Rectal smooth muscle tissue (tissue), 1 donor: ENCODE measurements at regions not wholly inside any gene's neighbourhood (a gene's known extent, or its start where the extent isn't known, plus 50 kb on each side); places are given as distances from the start of the nearest gene placed in this dataset.

Source experiments
- H3K27ac ChIP-seq: one replicate; pipeline ENCODE4 v1.7.0; 2013; ENCODE audit warnings: low read depth, low read length, inconsistent platforms
- H3K27me3 ChIP-seq: one replicate; pipeline ENCODE4 v1.7.0; 2013; ENCODE audit warnings: low read length; ENCODE audit not compliant: control insufficient read depth, insufficient read depth
- H3K36me3 ChIP-seq: one replicate; pipeline ENCODE4 v1.7.0; 2013; ENCODE audit warnings: low read length; ENCODE audit not compliant: control insufficient read depth, insufficient read depth
- H3K4me1 ChIP-seq: one replicate; pipeline ENCODE4 v1.7.0; 2013; ENCODE audit warnings: low read length; ENCODE audit not compliant: control insufficient read depth, insufficient read depth
- H3K4me3 ChIP-seq: one replicate; pipeline ENCODE4 v1.7.0; 2013; ENCODE audit warnings: low read length
- H3K9ac ChIP-seq: one replicate; pipeline ENCODE4 v1.7.0; 2013; ENCODE audit warnings: low read length

GRCh38 chr1:212201461-212201860, 83.7 kb upstream of the PPP2R5A start:
- H3K27me3 ChIP-seq: no peaks in the 10 kb centered on the region
- H3K36me3 ChIP-seq: no peaks in the 10 kb centered on the region
- no peaks in the 10 kb centered on the region for H3K4me1 ChIP-seq
- H3K9ac ChIP-seq: no peak overlapping the region
- no peak overlapping the region for H3K27ac ChIP-seq
- no peak overlapping the region for H3K4me3 ChIP-seq

GRCh38 chr1:212203630-212204029, 81.6 kb upstream of the PPP2R5A start:
- Histone ChIP-seq H3K9ac (no peak overlapping the region), H3K27me3 (no peaks in the 10 kb centered on the region), H3K4me1 (no peaks in the 10 kb centered on the region), H3K27ac (no peak overlapping the region), H3K36me3 (no peaks in the 10 kb centered on the region), H3K4me3 (no peak overlapping the region)

GRCh38 chr1:212205006-212205405, 80.2 kb upstream of the PPP2R5A start:
- no peaks in the 10 kb centered on the region for H3K36me3 ChIP-seq
- no peak overlapping the region for H3K27ac ChIP-seq
- no peaks in the 10 kb centered on the region for H3K4me1 ChIP-seq
- H3K27me3 ChIP-seq: no peaks in the 10 kb centered on the region
- H3K9ac ChIP-seq: no peak overlapping the region
- H3K4me3 ChIP-seq: no peak overlapping the region

- Histone ChIP-seq H3K4me1 (no peaks in the 10 kb centered on the region), H3K27me3 (no peaks in the 10 kb centered on the region), H3K36me3 (no peaks in the 10 kb centered on the region), H3K9ac (no peak overlapping the region), H3K27ac (no peak overlapping the region), H3K4me3 (no peak overlapping the region)
These were observed 79.4 kb upstream of the PPP2R5A start for GRCh38 chr1:212205843-212206242.

DNA sequence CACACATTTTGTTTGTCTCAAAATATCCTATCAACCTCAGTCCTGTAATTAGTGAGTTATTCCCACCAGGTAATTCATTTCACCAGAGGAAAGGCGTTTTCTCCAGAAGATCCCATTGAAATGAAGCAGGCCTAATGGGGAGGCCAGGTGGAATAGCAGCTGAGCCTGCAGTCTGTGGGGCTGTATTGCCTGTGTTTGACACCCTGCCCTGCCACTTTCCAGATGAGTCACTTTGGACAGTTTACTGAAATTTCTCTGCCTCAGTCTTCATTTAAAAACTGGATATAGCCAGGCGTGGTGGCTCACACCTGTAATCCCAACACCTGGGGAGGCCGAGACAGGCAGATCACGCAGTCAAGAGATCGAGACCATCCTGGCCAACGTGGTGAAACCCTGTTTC, 78.1 kb upstream of the PPP2R5A start:
- H3K4me1 ChIP-seq: no peaks in the 10 kb centered on the region
- H3K4me3 ChIP-seq: no peak overlapping the region
- H3K9ac ChIP-seq: no peak overlapping the region
- H3K27me3 ChIP-seq: no peaks in the 10 kb centered on the region
- H3K27ac ChIP-seq: no peak overlapping the region
- no peaks in the 10 kb centered on the region for H3K36me3 ChIP-seq

DNA sequence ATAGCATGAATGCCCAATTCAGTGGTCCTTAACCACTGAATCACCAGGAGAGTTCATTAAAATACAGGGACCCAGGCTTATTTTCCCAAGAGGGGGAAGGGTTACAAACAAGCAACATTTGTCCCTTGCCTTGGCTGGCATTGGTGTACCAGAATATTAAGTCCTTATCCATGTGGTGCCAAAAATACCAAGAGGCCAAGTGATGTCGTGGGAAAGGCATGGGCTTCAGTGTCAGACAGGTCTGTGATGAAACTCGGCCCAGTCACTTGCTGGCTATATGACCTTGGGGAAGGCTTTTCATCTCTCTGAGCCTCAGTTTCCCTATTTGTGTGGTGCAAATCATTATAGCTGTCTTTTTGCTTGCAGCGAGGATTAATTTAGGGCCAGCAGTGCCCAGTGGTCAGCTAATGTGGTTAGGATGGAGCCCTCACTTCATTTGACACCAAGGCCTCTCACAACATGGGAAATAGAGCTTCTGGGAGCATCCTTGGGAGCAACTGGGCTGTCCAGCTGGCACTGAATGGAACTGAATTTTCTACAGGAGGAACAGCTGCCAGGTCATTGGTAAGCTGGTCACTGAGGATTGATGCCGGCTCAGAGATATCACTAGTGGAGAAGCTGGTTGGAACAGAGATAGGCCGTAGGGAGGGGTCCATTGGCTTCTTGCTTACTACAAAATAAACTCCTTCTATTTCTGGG, 77.2 kb upstream of the PPP2R5A start:
- Histone ChIP-seq H3K9ac (no peak overlapping the region), H3K4me1 (no peaks in the 10 kb centered on the region), H3K36me3 (no peaks in the 10 kb centered on the region), H3K27me3 (no peaks in the 10 kb centered on the region), H3K27ac (no peak overlapping the region), H3K4me3 (no peak overlapping the region)

DNA sequence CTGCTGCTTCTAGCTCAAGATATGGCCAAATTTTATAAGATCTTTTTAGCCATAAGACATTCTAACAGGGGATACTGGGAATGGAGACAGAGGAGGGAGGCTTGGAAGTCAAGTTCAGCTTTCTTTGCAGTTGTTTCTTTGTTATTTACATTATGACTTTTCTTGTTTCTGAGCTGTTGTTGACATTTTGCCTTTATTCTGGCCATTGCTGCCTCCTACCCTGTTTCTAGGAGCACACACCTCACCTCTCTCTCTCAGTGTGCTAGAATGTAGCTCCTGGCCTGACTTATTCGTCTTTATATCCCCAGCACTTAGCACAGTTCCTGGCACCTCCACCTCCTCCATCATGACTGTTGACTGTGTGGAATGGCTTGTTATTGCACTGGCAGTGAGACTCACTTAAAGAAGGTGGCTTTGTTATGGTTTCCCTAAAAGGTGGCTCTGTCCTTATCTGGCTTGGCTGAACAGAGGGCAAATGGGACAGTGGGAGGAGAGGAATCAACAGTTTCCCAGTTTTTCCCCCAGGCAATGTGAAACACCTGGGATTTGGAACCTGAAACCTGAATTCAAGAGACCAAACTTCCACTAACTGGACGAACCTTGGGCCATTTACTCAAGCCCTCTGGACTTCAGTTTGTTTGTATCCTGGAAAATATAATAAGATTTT, 76.1 kb upstream of the PPP2R5A start:
- Histone ChIP-seq H3K27me3 (no peaks in the 10 kb centered on the region), H3K36me3 (no peaks in the 10 kb centered on the region), H3K27ac (no peak overlapping the region), H3K4me3 (no peak overlapping the region), H3K4me1 (no peaks in the 10 kb centered on the region), H3K9ac (no peak overlapping the region)

- no peak overlapping the region for H3K4me3 ChIP-seq
- H3K9ac ChIP-seq: no peak overlapping the region
- no peaks in the 10 kb centered on the region for H3K36me3 ChIP-seq
- no peak overlapping the region for H3K27ac ChIP-seq
- H3K27me3 ChIP-seq: no peaks in the 10 kb centered on the region
- H3K4me1 ChIP-seq: no peaks in the 10 kb centered on the region
These were observed 73.8 kb upstream of the PPP2R5A start for GRCh38 chr1:212211371-212211770.

GRCh38 chr1:212212343-212212742, 72.9 kb upstream of the PPP2R5A start:
- Histone ChIP-seq H3K36me3 (no peaks in the 10 kb centered on the region), H3K4me1 (no peaks in the 10 kb centered on the region), H3K27me3 (no peaks in the 10 kb centered on the region), H3K27ac (no peak overlapping the region), H3K4me3 (no peak overlapping the region), H3K9ac (no peak overlapping the region)

- H3K4me1 ChIP-seq: no peaks in the 10 kb centered on the region
- H3K36me3 ChIP-seq: no peaks in the 10 kb centered on the region
- H3K27me3 ChIP-seq: no peaks in the 10 kb centered on the region
- H3K4me3 ChIP-seq: no peak overlapping the region
- no peak overlapping the region for H3K9ac ChIP-seq
- H3K27ac ChIP-seq: no peak overlapping the region
These were observed 72.3 kb upstream of the PPP2R5A start for GRCh38 chr1:212212906-212213305.

DNA sequence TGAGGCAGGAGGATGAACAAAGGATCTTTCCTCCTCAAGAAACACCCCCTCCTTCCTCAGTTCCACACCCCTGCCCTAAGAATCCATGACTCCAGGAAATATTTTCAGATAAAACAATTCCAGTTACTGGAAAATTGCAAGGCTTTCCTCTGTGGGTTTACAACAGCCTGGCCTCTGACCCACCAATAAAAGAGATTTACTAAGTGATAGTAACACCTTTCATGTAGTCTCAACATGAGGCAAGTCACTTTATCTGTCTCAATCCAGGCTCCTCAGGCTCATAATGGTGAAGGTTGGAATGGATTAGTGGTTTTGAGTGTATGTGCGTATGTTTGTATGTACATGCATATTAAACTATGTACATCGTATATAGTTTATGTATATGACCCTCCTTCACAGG, 71.4 kb upstream of the PPP2R5A start:
- no peaks in the 10 kb centered on the region for H3K36me3 ChIP-seq
- H3K4me1 ChIP-seq: no peaks in the 10 kb centered on the region
- H3K4me3 ChIP-seq: no peak overlapping the region
- H3K27me3 ChIP-seq: no peaks in the 10 kb centered on the region
- H3K27ac ChIP-seq: no peak overlapping the region
- H3K9ac ChIP-seq: no peak overlapping the region

- H3K27me3 ChIP-seq: no peaks in the 10 kb centered on the region
- no peaks in the 10 kb centered on the region for H3K4me1 ChIP-seq
- H3K9ac ChIP-seq: no peak overlapping the region
- no peaks in the 10 kb centered on the region for H3K36me3 ChIP-seq
- H3K4me3 ChIP-seq: no peak overlapping the region
- no peak overlapping the region for H3K27ac ChIP-seq
These were observed 70.9 kb upstream of the PPP2R5A start for GRCh38 chr1:212214325-212214724.

DNA sequence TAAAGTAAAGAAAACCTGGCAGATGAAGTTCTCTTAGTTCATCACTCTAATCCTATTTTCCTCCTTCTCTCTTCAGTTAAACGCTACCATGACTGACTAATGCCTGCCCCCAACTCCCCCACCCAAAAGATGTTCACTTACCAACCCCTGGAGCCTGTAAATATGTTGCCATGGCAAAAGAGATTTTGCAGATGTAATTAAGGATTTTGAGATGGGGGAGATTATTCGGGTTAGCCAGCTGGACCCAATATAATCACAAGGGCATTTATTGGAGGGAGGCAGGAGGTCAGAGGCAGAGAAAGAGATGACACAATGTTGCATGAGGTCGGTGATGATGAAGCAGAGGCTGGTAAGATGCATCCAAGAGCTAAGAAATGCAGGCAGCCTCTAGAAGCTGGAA, 69.3 kb upstream of the PPP2R5A start:
- Histone ChIP-seq H3K36me3 (no peaks in the 10 kb centered on the region), H3K27ac (no peak overlapping the region), H3K9ac (no peak overlapping the region), H3K4me3 (no peak overlapping the region), H3K4me1 (no peaks in the 10 kb centered on the region), H3K27me3 (no peaks in the 10 kb centered on the region)
